ENCODE measurements at regions not wholly inside any gene's neighbourhood (a gene's known extent, or its start where the extent isn't known, plus 50 kb on each side); places are given as distances from the start of the nearest gene placed in this dataset.

- no peak overlapping the region for H3K9ac ChIP-seq (ENCODE audit: low read depth, low read length)
- H3K27me3 ChIP-seq (ENCODE audit: insufficient read depth, low read length) = no peaks in the 10 kb centered on the region
- H3K4me1 ChIP-seq (ENCODE audit: insufficient read depth, low read length) = no peaks in the 10 kb centered on the region
- no peaks in the 10 kb centered on the region for H3K36me3 ChIP-seq (ENCODE audit: insufficient read depth, low read depth, low read length)
- no peak overlapping the region for H3K4me3 ChIP-seq (ENCODE audit: low read length)
- no peak overlapping the region for H3K27ac ChIP-seq (ENCODE audit: low read length)
- H3K9me3 ChIP-seq (ENCODE audit: insufficient read depth, low read depth, low read length) = peaks cover 13% of the 10 kb centered on the region; the same call in 1 of the 2 replicates
Measured at GRCh38 chr22:49602481-49602880, 225.2 kb downstream of the BRD1 start.

- Histone ChIP-seq H3K9me3 (ENCODE audit: insufficient read depth, low read depth, low read length) (peaks cover 13% of the 10 kb centered on the region; the same call in 1 of the 2 replicates), H3K27me3 (ENCODE audit: insufficient read depth, low read length) (no peaks in the 10 kb centered on the region), H3K4me1 (ENCODE audit: insufficient read depth, low read length) (no peaks in the 10 kb centered on the region), H3K9ac (ENCODE audit: low read depth, low read length) (no peak overlapping the region), H3K4me3 (ENCODE audit: low read length) (no peak overlapping the region), H3K27ac (ENCODE audit: low read length) (no peak overlapping the region), H3K36me3 (ENCODE audit: insufficient read depth, low read depth, low read length) (no peaks in the 10 kb centered on the region)
Measured at GRCh38 chr22:49601614-49602321, 225.9 kb downstream of the BRD1 start.

- Histone ChIP-seq H3K4me3 (ENCODE audit: low read length) (no peak overlapping the region), H3K4me1 (ENCODE audit: insufficient read depth, low read length) (no peaks in the 10 kb centered on the region), H3K27me3 (ENCODE audit: insufficient read depth, low read length) (no peaks in the 10 kb centered on the region), H3K9ac (ENCODE audit: low read depth, low read length) (no peak overlapping the region), H3K36me3 (ENCODE audit: insufficient read depth, low read depth, low read length) (no peaks in the 10 kb centered on the region), H3K9me3 (ENCODE audit: insufficient read depth, low read depth, low read length) (peaks cover 16% of the 10 kb centered on the region; the same call in 1 of the 2 replicates), H3K27ac (ENCODE audit: low read length) (no peak overlapping the region)
Measured at GRCh38 chr22:49600891-49601431, 226.7 kb downstream of the BRD1 start.

GRCh38 chr22:49600468-49600867 lies 227.2 kb downstream of the BRD1 start:
- H3K27me3 ChIP-seq (ENCODE audit: insufficient read depth, low read length) = no peaks in the 10 kb centered on the region
- no peaks in the 10 kb centered on the region for H3K36me3 ChIP-seq (ENCODE audit: insufficient read depth, low read depth, low read length)
- no peak overlapping the region for H3K27ac ChIP-seq (ENCODE audit: low read length)
- H3K4me1 ChIP-seq (ENCODE audit: insufficient read depth, low read length) = no peaks in the 10 kb centered on the region
- no peak overlapping the region for H3K9ac ChIP-seq (ENCODE audit: low read depth, low read length)
- no peak overlapping the region for H3K4me3 ChIP-seq (ENCODE audit: low read length)
- peaks cover 21% of the 10 kb centered on the region; the same call in 1 of the 2 replicates for H3K9me3 ChIP-seq (ENCODE audit: insufficient read depth, low read depth, low read length)

- H3K27ac ChIP-seq (ENCODE audit: low read length) = no peak overlapping the region
- no peaks in the 10 kb centered on the region for H3K36me3 ChIP-seq (ENCODE audit: insufficient read depth, low read depth, low read length)
- H3K4me3 ChIP-seq (ENCODE audit: low read length) = no peak overlapping the region
- no peaks in the 10 kb centered on the region for H3K27me3 ChIP-seq (ENCODE audit: insufficient read depth, low read length)
- H3K9ac ChIP-seq (ENCODE audit: low read depth, low read length) = no peak overlapping the region
- peaks cover 24% of the 10 kb centered on the region for H3K9me3 ChIP-seq (ENCODE audit: insufficient read depth, low read depth, low read length)
- no peaks in the 10 kb centered on the region for H3K4me1 ChIP-seq (ENCODE audit: insufficient read depth, low read length)
Measured at GRCh38 chr22:49599691-49600455, 227.8 kb downstream of the BRD1 start.

GRCh38 chr22:49599039-49599438 lies 228.6 kb downstream of the BRD1 start:
- H3K27me3 ChIP-seq (ENCODE audit: insufficient read depth, low read length) = no peaks in the 10 kb centered on the region
- H3K9me3 ChIP-seq (ENCODE audit: insufficient read depth, low read depth, low read length) = peaks cover 21% of the 10 kb centered on the region
- H3K4me1 ChIP-seq (ENCODE audit: insufficient read depth, low read length) = no peaks in the 10 kb centered on the region
- H3K9ac ChIP-seq (ENCODE audit: low read depth, low read length) = no peak overlapping the region
- H3K36me3 ChIP-seq (ENCODE audit: insufficient read depth, low read depth, low read length) = no peaks in the 10 kb centered on the region
- H3K4me3 ChIP-seq (ENCODE audit: low read length) = no peak overlapping the region
- H3K27ac ChIP-seq (ENCODE audit: low read length) = no peak overlapping the region

- H3K4me1 ChIP-seq (ENCODE audit: insufficient read depth, low read length) = no peaks in the 10 kb centered on the region
- H3K36me3 ChIP-seq (ENCODE audit: insufficient read depth, low read depth, low read length) = no peaks in the 10 kb centered on the region
- no peak overlapping the region for H3K9ac ChIP-seq (ENCODE audit: low read depth, low read length)
- no peak overlapping the region for H3K4me3 ChIP-seq (ENCODE audit: low read length)
- H3K27me3 ChIP-seq (ENCODE audit: insufficient read depth, low read length) = no peaks in the 10 kb centered on the region
- no peak overlapping the region for H3K27ac ChIP-seq (ENCODE audit: low read length)
- peaks cover 18% of the 10 kb centered on the region for H3K9me3 ChIP-seq (ENCODE audit: insufficient read depth, low read depth, low read length)
Measured at GRCh38 chr22:49598338-49598737, 229.3 kb downstream of the BRD1 start.

GRCh38 chr22:49597428-49598039 lies 230.1 kb downstream of the BRD1 start:
- Histone ChIP-seq H3K4me1 (ENCODE audit: insufficient read depth, low read length) (no peaks in the 10 kb centered on the region), H3K27ac (ENCODE audit: low read length) (no peak overlapping the region), H3K4me3 (ENCODE audit: low read length) (no peak overlapping the region), H3K36me3 (ENCODE audit: insufficient read depth, low read depth, low read length) (no peaks in the 10 kb centered on the region), H3K27me3 (ENCODE audit: insufficient read depth, low read length) (no peaks in the 10 kb centered on the region), H3K9ac (ENCODE audit: low read depth, low read length) (no peak overlapping the region), H3K9me3 (ENCODE audit: insufficient read depth, low read depth, low read length) (peaks cover 18% of the 10 kb centered on the region)

GRCh38 chr22:49595465-49596078 lies 232.1 kb downstream of the BRD1 start:
- Histone ChIP-seq H3K9me3 (ENCODE audit: insufficient read depth, low read depth, low read length) (peaks cover 18% of the 10 kb centered on the region), H3K27me3 (ENCODE audit: insufficient read depth, low read length) (no peaks in the 10 kb centered on the region)

GRCh38 chr22:49594078-49594477 lies 233.6 kb downstream of the BRD1 start:
- Histone ChIP-seq H3K9me3 (ENCODE audit: insufficient read depth, low read depth, low read length) (peaks cover 18% of the 10 kb centered on the region), H3K27me3 (ENCODE audit: insufficient read depth, low read length) (no peaks in the 10 kb centered on the region), H3K36me3 (ENCODE audit: insufficient read depth, low read depth, low read length) (no peaks in the 10 kb centered on the region), H3K4me3 (ENCODE audit: low read length) (no peak overlapping the region), H3K9ac (ENCODE audit: low read depth, low read length) (no peak overlapping the region), H3K4me1 (ENCODE audit: insufficient read depth, low read length) (no peaks in the 10 kb centered on the region), H3K27ac (ENCODE audit: low read length) (no peak overlapping the region)

More at GRCh38 chr22:49595465-49596078, 232.1 kb downstream of the BRD1 start:
- Histone ChIP-seq H3K27ac (ENCODE audit: low read length) (no peak overlapping the region), H3K9ac (ENCODE audit: low read depth, low read length) (no peak overlapping the region), H3K4me3 (ENCODE audit: low read length) (no peak overlapping the region), H3K36me3 (ENCODE audit: insufficient read depth, low read depth, low read length) (no peaks in the 10 kb centered on the region), H3K4me1 (ENCODE audit: insufficient read depth, low read length) (no peaks in the 10 kb centered on the region)

- H3K4me3 ChIP-seq (ENCODE audit: low read length) = no peak overlapping the region
- H3K27ac ChIP-seq (ENCODE audit: low read length) = no peak overlapping the region
- H3K27me3 ChIP-seq (ENCODE audit: insufficient read depth, low read length) = no peaks in the 10 kb centered on the region
- peaks cover 18% of the 10 kb centered on the region for H3K9me3 ChIP-seq (ENCODE audit: insufficient read depth, low read depth, low read length)
- H3K9ac ChIP-seq (ENCODE audit: low read depth, low read length) = no peak overlapping the region
- H3K4me1 ChIP-seq (ENCODE audit: insufficient read depth, low read length) = no peaks in the 10 kb centered on the region
- no peaks in the 10 kb centered on the region for H3K36me3 ChIP-seq (ENCODE audit: insufficient read depth, low read depth, low read length)
Measured at GRCh38 chr22:49593509-49593908, 234.2 kb downstream of the BRD1 start.

Data from iPS-20b (cell line).